ENCODE measurements at regions not wholly inside any gene's neighbourhood (a gene's known extent, or its start where the extent isn't known, plus 50 kb on each side); places are given as distances from the start of the nearest gene placed in this dataset.

DNA sequence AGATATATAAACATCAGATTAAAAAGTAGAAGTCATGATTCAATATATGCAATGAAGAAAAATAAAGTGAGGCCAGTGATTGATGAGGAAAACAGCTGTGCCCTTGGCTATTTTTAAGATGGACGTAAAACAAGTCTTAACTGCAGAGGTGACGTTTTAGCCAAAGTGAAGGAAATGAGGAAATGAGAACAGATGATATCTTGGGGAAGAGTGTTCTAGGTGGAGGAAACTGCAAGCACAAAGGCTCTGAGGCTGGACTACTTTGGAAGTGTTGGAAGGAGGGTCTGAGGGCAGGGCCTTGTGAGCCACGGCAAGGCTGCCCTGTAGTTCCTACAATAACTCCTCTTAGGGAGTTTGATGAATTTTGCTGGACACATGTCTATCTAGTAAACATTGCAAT, 140.5 kb upstream of the AKR1E2 start:
- TF ChIP-seq POLR2A (IDR thresholded peaks at IDR 0.05; ENCODE audit: low read depth, low read length) (no peak), POLR2AphosphoS5 (IDR thresholded peaks at IDR 0.05; ENCODE audit: low read depth, low read length) (no peak), TAF1 (IDR thresholded peaks at IDR 0.05; ENCODE audit: low read depth, low read length) (no peak), POU2F2 (IDR thresholded peaks at IDR 0.05; ENCODE audit: low read depth, low read length) (no peak), SPI1 (IDR thresholded peaks at IDR 0.05; ENCODE audit: low read depth, low read length) (no peak), PAX5 (IDR thresholded peaks at IDR 0.05; ENCODE audit: insufficient read depth, low read length, severe bottlenecking) (no peak)
